Omental fat pad (tissue), 3 donors: ENCODE measurements at regions not wholly inside any gene's neighbourhood (a gene's known extent, or its start where the extent isn't known, plus 50 kb on each side); places are given as distances from the start of the nearest gene placed in this dataset.

ENCODE experiments used
- ATAC-seq: fragments of 150-250 bp; one replicate; pipeline ENCODE4 v1.9.1; 2016; ENCODE audit warnings: mild to moderate bottlenecking, moderate library complexity; ENCODE audit not compliant: low FRiP score
- DNase-seq: peaks from one replicate; pipeline ENCODE4 v3.0.0-alpha.2; 2019; ENCODE audit warnings: low spot score
- TF ChIP-seq, protein P1 (sequence below), 3 donors: fragments of 450-650 bp; IDR thresholded peaks; one replicate each; pipeline ENCODE4 v1.5.1; 2016 to 2017; ENCODE audit warnings: antibody characterized with exemption in 3 of 3, mild to moderate bottlenecking in 3 of 3, moderate library complexity in 2 of 3

GRCh38 chr4:36891971-36892370 is 352.6 kb upstream of the NWD2 start:
- TF ChIP-seq, protein P1, sequence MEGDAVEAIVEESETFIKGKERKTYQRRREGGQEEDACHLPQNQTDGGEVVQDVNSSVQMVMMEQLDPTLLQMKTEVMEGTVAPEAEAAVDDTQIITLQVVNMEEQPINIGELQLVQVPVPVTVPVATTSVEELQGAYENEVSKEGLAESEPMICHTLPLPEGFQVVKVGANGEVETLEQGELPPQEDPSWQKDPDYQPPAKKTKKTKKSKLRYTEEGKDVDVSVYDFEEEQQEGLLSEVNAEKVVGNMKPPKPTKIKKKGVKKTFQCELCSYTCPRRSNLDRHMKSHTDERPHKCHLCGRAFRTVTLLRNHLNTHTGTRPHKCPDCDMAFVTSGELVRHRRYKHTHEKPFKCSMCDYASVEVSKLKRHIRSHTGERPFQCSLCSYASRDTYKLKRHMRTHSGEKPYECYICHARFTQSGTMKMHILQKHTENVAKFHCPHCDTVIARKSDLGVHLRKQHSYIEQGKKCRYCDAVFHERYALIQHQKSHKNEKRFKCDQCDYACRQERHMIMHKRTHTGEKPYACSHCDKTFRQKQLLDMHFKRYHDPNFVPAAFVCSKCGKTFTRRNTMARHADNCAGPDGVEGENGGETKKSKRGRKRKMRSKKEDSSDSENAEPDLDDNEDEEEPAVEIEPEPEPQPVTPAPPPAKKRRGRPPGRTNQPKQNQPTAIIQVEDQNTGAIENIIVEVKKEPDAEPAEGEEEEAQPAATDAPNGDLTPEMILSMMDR (IDR thresholded peaks at IDR 0.05) = no peak
- ATAC-seq (no peak), DNase-seq (no peak)

GRCh38 chr4:36900446-36900987 is 344.0 kb upstream of the NWD2 start:
- DNase-seq (no peak), ATAC-seq (no peak)
- TF ChIP-seq, protein P1 (IDR thresholded peaks at IDR 0.05) = no peak

DNA sequence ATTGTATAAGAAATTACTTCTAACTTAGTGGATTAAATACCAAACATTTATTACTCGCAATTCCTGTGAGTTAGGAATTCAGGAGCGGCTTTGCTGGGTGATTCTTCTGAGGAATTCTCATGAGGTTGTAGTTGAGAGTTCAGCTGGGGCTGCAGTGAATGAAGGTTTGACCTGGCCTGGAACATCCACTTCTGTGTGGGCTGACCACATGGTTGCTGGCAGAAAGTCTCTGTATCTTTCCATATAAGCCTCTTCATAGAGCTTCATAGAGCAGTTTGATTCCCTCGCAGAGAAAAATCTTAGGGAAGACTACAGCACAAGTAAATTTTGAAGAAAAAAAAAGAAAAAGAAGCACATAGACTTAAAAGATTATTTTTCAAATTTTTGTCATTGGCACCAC is 339.7 kb upstream of the NWD2 start:
- ATAC-seq (no peak), DNase-seq (no peak)
- TF ChIP-seq, protein P1 (IDR thresholded peaks at IDR 0.05) = no peak

DNA sequence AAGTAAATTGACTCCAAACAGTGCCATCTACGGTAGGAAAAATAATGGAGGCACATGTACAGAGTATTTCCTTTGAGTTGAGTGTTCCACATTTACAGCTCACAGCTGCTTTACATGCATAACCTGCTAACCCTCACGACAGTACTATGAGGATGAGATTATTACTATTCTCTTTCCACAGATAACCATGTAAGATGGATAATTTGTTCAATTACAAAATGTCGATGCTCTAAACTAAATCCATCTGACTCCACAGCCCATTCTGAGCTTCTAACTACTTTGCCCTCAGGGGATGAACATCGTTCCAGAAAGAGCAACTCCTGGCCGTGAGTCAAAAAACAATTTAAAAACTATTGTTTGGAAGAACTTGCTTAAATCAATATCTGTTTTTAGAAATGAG is 330.4 kb upstream of the NWD2 start:
- ATAC-seq (no peak), DNase-seq (no peak)
- TF ChIP-seq, protein P1 (IDR thresholded peaks at IDR 0.05) = no peak

GRCh38 chr4:36915717-36916116 is 328.8 kb upstream of the NWD2 start:
- ATAC-seq (no peak), DNase-seq (no peak)
- TF ChIP-seq, protein P1 (IDR thresholded peaks at IDR 0.05) = no peak

- no peak for ATAC-seq
- DNase-seq = no peak
- TF ChIP-seq, protein P1 (IDR thresholded peaks at IDR 0.05) = no peak
Measured at GRCh38 chr4:36917413-36917812, 327.1 kb upstream of the NWD2 start.

DNA sequence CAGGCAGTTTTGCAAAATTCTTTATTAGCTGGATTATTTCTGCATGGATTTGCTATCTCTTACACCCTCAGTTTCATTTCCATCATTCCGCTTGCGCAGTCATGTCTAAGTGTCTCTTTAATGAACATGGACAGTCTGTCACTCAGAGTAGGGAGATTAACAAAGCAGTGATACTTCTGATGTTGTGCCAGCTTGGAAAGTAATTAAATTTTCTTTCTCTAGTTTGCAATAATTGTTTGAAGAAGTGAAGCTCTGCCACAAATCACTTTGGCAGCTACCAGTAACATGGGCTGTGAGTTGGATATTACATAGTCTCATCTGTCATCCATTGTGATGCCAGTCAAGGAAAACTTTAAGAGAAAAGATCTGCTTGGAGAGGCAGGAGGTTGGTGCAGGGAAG is 324.8 kb upstream of the NWD2 start:
- TF ChIP-seq, protein P1 (IDR thresholded peaks at IDR 0.05) = no peak
- ATAC-seq (no peak), DNase-seq (no peak)
